AG09319 (cell line): ENCODE measurements at regions not wholly inside any gene's neighbourhood (a gene's known extent, or its start where the extent isn't known, plus 50 kb on each side); places are given as distances from the start of the nearest gene placed in this dataset.

ENCODE experiments used
- DNase-seq: peaks from one replicate; pipeline ENCODE4 v3.0.0-alpha.2; 2010; ENCODE audit warnings: low read depth; ENCODE audit errors: extremely low read depth
- TF ChIP-seq, protein P1 (sequence below): IDR thresholded peaks from 2 replicates; pipeline ENCODE4 v1.5.1; 2011; ENCODE audit warnings: low read depth, mild to moderate bottlenecking, inconsistent platforms, low read length, moderate library complexity

GRCh38 chr12:33653362-33653761 lies 213.7 kb upstream of the SYT10 start:
- no peak for DNase-seq
- TF ChIP-seq, protein P1, sequence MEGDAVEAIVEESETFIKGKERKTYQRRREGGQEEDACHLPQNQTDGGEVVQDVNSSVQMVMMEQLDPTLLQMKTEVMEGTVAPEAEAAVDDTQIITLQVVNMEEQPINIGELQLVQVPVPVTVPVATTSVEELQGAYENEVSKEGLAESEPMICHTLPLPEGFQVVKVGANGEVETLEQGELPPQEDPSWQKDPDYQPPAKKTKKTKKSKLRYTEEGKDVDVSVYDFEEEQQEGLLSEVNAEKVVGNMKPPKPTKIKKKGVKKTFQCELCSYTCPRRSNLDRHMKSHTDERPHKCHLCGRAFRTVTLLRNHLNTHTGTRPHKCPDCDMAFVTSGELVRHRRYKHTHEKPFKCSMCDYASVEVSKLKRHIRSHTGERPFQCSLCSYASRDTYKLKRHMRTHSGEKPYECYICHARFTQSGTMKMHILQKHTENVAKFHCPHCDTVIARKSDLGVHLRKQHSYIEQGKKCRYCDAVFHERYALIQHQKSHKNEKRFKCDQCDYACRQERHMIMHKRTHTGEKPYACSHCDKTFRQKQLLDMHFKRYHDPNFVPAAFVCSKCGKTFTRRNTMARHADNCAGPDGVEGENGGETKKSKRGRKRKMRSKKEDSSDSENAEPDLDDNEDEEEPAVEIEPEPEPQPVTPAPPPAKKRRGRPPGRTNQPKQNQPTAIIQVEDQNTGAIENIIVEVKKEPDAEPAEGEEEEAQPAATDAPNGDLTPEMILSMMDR = no peak

- TF ChIP-seq, protein P1 = no peak
- no peak for DNase-seq
These were observed 214.7 kb upstream of the SYT10 start for GRCh38 chr12:33654313-33654712.

GRCh38 chr12:33663000-33663654 lies 223.5 kb upstream of the SYT10 start:
- DNase-seq = no peak
- TF ChIP-seq, protein P1 = no peak

- TF ChIP-seq, protein P1 = no peak
- no peak for DNase-seq
These were observed 229.7 kb upstream of the SYT10 start for GRCh38 chr12:33669349-33669748.

DNA sequence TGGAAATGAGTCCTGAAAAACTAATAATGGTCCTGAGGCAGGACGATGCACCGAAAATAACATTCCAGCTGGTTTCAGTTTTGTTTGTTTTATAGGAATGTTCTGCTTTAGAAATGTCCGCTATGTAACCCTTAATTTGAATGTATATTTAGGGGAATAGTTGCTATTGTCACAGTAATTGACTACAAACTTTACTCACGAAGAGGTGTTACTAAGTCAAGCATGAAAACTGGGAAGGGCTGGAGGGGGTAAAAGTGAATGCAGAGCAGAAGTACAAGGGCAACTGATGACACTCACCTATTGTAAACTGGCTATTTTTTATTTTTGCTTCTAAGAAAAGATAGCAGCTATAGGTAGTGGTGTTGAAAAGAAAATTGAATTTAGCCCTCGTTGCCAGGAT lies 230.7 kb upstream of the SYT10 start:
- DNase-seq = no peak
- TF ChIP-seq, protein P1 = no peak

GRCh38 chr12:33671676-33672075 lies 232.1 kb upstream of the SYT10 start:
- TF ChIP-seq, protein P1 = no peak
- DNase-seq = no peak

DNA sequence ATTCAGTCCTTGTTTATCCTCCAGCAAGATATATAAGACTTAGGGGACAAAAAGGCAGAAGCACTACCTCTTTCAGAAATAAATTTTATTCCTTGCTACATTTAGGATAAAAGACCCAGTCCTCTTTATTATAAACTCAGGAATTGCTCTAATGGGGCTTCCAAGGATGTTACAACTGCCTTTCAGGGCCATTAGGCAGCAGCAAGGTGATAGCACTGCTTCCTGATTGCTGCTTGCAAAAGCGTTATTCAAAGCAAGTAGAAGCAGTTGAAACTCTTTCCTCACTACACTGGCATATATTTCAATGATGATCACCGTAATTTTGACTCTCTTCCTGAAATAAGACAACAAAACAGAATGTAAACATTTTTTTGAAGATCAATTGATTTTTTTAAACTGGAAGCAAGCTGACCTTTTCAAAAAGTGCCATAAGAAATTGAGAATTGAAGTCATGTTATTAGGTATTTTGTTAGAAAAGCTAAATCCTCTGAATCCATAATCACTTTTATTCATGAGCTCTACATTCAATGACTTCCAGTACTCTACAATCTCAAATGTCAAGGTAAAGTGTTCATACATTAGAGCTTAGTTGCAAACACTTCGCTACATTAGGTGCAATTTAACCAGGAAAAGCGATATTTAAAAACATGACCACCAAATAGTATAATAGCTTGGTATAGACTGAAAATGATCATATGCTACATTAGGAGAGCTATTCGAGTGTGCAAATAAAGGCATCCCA lies 233.4 kb upstream of the SYT10 start:
- DNase-seq = no peak
- TF ChIP-seq, protein P1 = no peak
